Prostate gland (tissue), 2 donors: ENCODE measurements at regions not wholly inside any gene's neighbourhood (a gene's known extent, or its start where the extent isn't known, plus 50 kb on each side); places are given as distances from the start of the nearest gene placed in this dataset.

Source experiments
- DNase-seq: peaks from one replicate; pipeline ENCODE4 v3.0.0-alpha.2; 2019; ENCODE audit warnings: low spot score
- H3K27ac ChIP-seq, 2 donors: fragments of 200-600 bp; sonication (generic); 2 replicates each; pipeline ENCODE4 v1.5.1; 2017 to 2019
- H3K27me3 ChIP-seq: fragments of 200-600 bp; sonication (generic); replicated peaks from 2 replicates; pipeline ENCODE4 v1.5.1; 2019; ENCODE audit not compliant: insufficient read depth
- H3K36me3 ChIP-seq, 2 donors: fragments of 200-600 bp; sonication (generic); 1 replicate in 1 of 2; 2 replicates in 1 of 2; pipeline versions ENCODE4 v1.5.1 to v1.8.1; 2017 to 2019
- H3K4me1 ChIP-seq: fragments of 200-600 bp; sonication (generic); replicated peaks from 2 replicates; pipeline ENCODE4 v1.5.1; 2019
- H3K4me3 ChIP-seq, 2 donors: fragments of 200-600 bp; sonication (generic); 2 replicates each; pipeline ENCODE4 v1.5.1; 2017 to 2019
- H3K9me3 ChIP-seq: fragments of 200-600 bp; sonication (generic); 2 replicates; pipeline ENCODE4 v1.5.1; 2017
- CTCF ChIP-seq, 4 experiments: fragments of 200-600 bp in 2 of 4; fragments of 450-650 bp in 2 of 4; sonication (generic) in 2 of 4; IDR thresholded peaks; 1 replicate in 3 of 4; 2 replicates in 1 of 4; pipeline ENCODE4 v1.5.1; 2016 to 2019; ENCODE audit warnings: antibody characterized with exemption in 4 of 4, mild to moderate bottlenecking in 2 of 4, moderate library complexity in 2 of 4
- POLR2A ChIP-seq: fragments of 450-650 bp; IDR thresholded peaks from one replicate; pipeline ENCODE4 v1.6.1; 2016; ENCODE audit warnings: antibody characterized with exemption, mild to moderate bottlenecking
- POLR2AphosphoS5 ChIP-seq: sonication (generic); formaldehyde crosslinking; IDR thresholded peaks from one replicate; pipeline ENCODE4 v1.6.1; 2017; ENCODE audit warnings: antibody characterized with exemption
- WGBS: methylation state at CpG from one replicate; pipeline ENCODE4 v1.1.5; 2018; 5-methylcytosine and 5-hydroxymethylcytosine counted together
- intact Hi-C: fragments of 100-400 bp; cut with DNase I; formaldehyde crosslinking; loops from one replicate; pipeline ENCODE4 v1.14.2; 2022

DNA sequence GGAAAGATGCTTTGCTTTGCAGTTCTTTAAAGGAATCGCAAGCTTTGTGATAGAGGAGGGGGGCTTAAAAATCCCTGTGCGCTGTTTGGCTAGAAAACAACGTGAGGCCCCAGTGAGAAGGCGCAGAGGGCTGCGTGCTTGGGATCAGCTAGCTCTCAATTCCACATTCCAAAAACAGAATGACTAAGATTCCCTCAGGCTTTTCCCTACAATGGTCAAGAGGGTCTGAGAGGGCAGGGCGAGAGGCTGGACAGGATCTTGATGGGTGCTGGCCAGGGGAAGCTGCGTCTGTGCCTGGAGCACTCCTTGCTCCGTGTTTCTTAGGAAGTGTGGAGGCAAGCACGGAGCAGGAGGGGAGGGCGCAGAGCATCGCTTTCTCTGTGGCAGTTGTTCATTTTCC is 72.1 kb upstream of the INHBA start:
- 93% methylated on average over 11 of the region's 11 CpGs for WGBS
- Histone ChIP-seq H3K4me3 (no peak overlapping the region), H3K27me3 (no peaks in the 10 kb centered on the region), H3K36me3 (no peaks in the 10 kb centered on the region), H3K4me1 (no peaks in the 10 kb centered on the region), H3K27ac (no peak overlapping the region), H3K9me3 (no peaks in the 10 kb centered on the region)
- intact Hi-C loops, result no loop called here
- TF ChIP-seq POLR2AphosphoS5 (no peak), POLR2A (no peak), CTCF (IDR thresholded peaks at IDR 0.05) (no peak)
- DNase-seq, result no peak

GRCh38 chr7:41773756-41774155 is 70.9 kb upstream of the INHBA start:
- no peak for DNase-seq
- intact Hi-C loops, result no loop called here
- 82% methylated on average over 4 of the region's 4 CpGs for WGBS
- Histone ChIP-seq H3K36me3 (no peaks in the 10 kb centered on the region), H3K4me3 (no peak overlapping the region), H3K27ac (no peak overlapping the region), H3K4me1 (no peaks in the 10 kb centered on the region), H3K9me3 (no peaks in the 10 kb centered on the region), H3K27me3 (no peaks in the 10 kb centered on the region)
- no peak for TF ChIP-seq POLR2AphosphoS5
- no peak for TF ChIP-seq CTCF (IDR thresholded peaks at IDR 0.05)

DNA sequence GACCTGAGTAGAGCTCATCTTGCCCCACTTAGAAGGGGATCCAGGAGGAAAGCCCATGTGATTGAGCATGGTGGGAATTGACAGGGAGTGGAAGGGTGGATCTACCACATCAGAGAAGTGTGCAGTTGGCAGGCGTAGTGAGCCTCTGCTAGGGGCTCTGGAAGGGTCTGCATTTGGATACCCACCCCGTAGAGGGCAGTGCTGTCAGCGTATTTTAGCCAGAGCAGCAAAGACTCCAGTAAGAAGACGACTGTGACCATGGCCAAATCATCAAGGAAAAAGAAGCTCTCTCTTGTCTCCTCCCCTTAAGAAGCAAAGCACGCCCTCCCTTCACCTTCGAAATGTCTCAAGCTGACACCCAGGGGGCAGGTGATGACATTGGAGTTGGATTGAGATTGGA is 68.8 kb upstream of the INHBA start:
- Histone ChIP-seq H3K4me3 (no peak overlapping the region), H3K27ac (no peak overlapping the region), H3K4me1 (no peaks in the 10 kb centered on the region), H3K27me3 (no peaks in the 10 kb centered on the region), H3K36me3 (no peaks in the 10 kb centered on the region), H3K9me3 (no peaks in the 10 kb centered on the region)
- WGBS, result 71% methylated on average over 6 of the region's 6 CpGs
- no peak for DNase-seq
- TF ChIP-seq POLR2A (no peak), CTCF (IDR thresholded peaks at IDR 0.05) (no peak), POLR2AphosphoS5 (no peak)
- intact Hi-C loops, result no loop called here

DNA sequence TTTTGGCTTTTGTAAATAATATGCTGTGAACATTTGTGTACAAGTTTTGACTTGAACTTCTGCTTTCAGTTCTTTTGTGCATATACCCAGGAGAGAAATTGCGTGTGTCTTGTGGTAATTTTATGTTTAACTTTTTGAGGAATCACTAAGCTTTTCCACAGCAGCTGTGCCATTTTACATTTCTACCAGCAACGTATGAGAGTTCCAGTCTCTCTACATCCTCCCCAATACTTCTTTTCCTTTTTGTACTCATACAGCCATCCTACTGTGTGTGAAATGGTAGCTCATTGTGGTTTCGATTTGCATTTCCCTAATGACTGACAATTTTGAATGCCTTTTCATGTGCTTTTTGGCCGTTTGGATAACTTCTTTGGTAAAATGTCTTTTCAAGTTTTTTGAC is 66.3 kb upstream of the INHBA start:
- Histone ChIP-seq H3K4me3 (no peak overlapping the region), H3K36me3 (no peaks in the 10 kb centered on the region), H3K27me3 (no peaks in the 10 kb centered on the region), H3K27ac (no peak overlapping the region), H3K9me3 (no peaks in the 10 kb centered on the region), H3K4me1 (no peaks in the 10 kb centered on the region)
- intact Hi-C loops, result no loop called here
- 85% methylated on average over 4 of the region's 4 CpGs for WGBS
- no peak for DNase-seq
- TF ChIP-seq POLR2A, result no peak
- no peak for TF ChIP-seq POLR2AphosphoS5
- no peak for TF ChIP-seq CTCF (IDR thresholded peaks at IDR 0.05)

DNA sequence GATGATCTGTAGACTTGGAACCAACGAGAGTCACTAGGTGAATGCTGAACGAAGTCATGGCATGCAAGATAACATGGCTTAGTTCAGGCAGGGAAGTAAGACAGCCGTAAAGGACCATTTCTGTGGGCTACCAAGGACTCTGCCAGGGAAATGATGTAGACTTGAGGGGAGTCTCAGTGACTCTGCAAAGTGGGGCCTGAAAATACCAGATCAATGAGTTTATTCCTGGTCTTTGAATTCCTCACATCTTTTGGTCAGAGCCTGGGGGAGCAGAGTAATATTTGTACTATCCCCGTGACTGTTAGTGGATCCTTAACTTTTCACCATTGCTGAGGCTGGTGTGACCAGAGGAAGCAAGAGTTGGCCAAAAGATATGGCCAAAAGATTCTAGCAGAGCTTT is 60.7 kb upstream of the INHBA start:
- H3K4me1 ChIP-seq, result no peaks in the 10 kb centered on the region
- H3K9me3 ChIP-seq, result no peaks in the 10 kb centered on the region
- no peaks in the 10 kb centered on the region for H3K27me3 ChIP-seq
- no peak overlapping the region for H3K27ac ChIP-seq
- DNase-seq, result no peak
- WGBS, result 95% methylated on average over 4 of the region's 4 CpGs
- no peak overlapping the region for H3K4me3 ChIP-seq
- intact Hi-C loops, result no loop called here
- TF ChIP-seq POLR2A, result no peak
- no peak for TF ChIP-seq CTCF (IDR thresholded peaks at IDR 0.05)
- TF ChIP-seq POLR2AphosphoS5, result no peak
- no peaks in the 10 kb centered on the region for H3K36me3 ChIP-seq
